Gastrocnemius medialis (tissue), 4 donors: ENCODE measurements at regions not wholly inside any gene's neighbourhood (a gene's known extent, or its start where the extent isn't known, plus 50 kb on each side); places are given as distances from the start of the nearest gene placed in this dataset.

ENCODE experiments used
- ATAC-seq, 2 donors: fragments of 150-250 bp; one replicate each; pipeline ENCODE4 v1.9.1; 2016
- DNase-seq, 2 donors: peaks; one replicate each; pipeline ENCODE4 v3.0.0-alpha.2; 2019
- H3K27ac ChIP-seq, 4 donors: fragments of 200-600 bp; sonication (generic); 1 replicate in 1 of 4; 2 replicates in 3 of 4; pipeline ENCODE4 v1.5.1; 2016 to 2018; ENCODE audit warnings: mild to moderate bottlenecking in 2 of 4, moderate library complexity in 1 of 4
- H3K27me3 ChIP-seq, 3 donors: fragments of 200-600 bp; sonication (generic) in 2 of 3; 1 replicate in 1 of 3; 2 replicates in 2 of 3; pipeline versions ENCODE4 v1.5.1 to v1.6.0; 2016 to 2019; ENCODE audit warnings: mild to moderate bottlenecking in 1 of 3, moderate library complexity in 1 of 3
- H3K36me3 ChIP-seq, 2 donors: fragments of 200-600 bp; sonication (generic) in 1 of 2; one replicate each; pipeline ENCODE4 v1.5.1; 2017 to 2018
- H3K4me1 ChIP-seq, 2 donors: fragments of 200-600 bp; sonication (generic) in 1 of 2; one replicate each; pipeline ENCODE4 v1.5.1; 2016 to 2017; ENCODE audit warnings: mild to moderate bottlenecking in 2 of 2
- H3K4me3 ChIP-seq, 4 donors: fragments of 200-600 bp; sonication (generic) in 3 of 4; 1 replicate in 1 of 4; 2 replicates in 3 of 4; pipeline ENCODE4 v1.5.1; 2016 to 2019; ENCODE audit warnings: mild to moderate bottlenecking in 2 of 4
- H3K9me3 ChIP-seq, 3 donors: fragments of 200-600 bp; sonication (generic) in 2 of 3; 1 replicate in 1 of 3; 2 replicates in 2 of 3; pipeline ENCODE4 v1.5.1; 2016 to 2019
- POLR2A ChIP-seq, 2 donors: fragments of 450-650 bp; IDR thresholded peaks; one replicate each; pipeline ENCODE4 v1.6.1; 2017; ENCODE audit warnings: antibody characterized with exemption in 2 of 2, mild to moderate bottlenecking in 2 of 2, moderate library complexity in 2 of 2
- in situ Hi-C, 4 donors: fragments of 200-750 bp; cut with MboI; loops; one replicate each; pipeline versions ENCODE4 v1.15.0 to v1.8.0; 2017; ENCODE audit warnings: low sequenced_read_pairs in 4 of 4
- intact Hi-C: fragments of 100-400 bp; cut with DNase I; formaldehyde crosslinking; loops from one replicate; pipeline ENCODE4 v1.15.1; 2023; ENCODE audit warnings: low total_unique reads
- TF ChIP-seq, protein P1 (sequence below), 5 experiments: fragments of 450-650 bp in 3 of 5; fragments of 200-600 bp in 2 of 5; sonication (generic) in 2 of 5; IDR thresholded peaks in 4 of 5; conservative IDR thresholded peaks in 1 of 5; 1 replicate in 4 of 5; 2 replicates in 1 of 5; pipeline ENCODE4 v1.5.1; 2016 to 2019; ENCODE audit warnings: antibody characterized with exemption in 5 of 5, mild to moderate bottlenecking in 3 of 5, moderate library complexity in 3 of 5

DNA sequence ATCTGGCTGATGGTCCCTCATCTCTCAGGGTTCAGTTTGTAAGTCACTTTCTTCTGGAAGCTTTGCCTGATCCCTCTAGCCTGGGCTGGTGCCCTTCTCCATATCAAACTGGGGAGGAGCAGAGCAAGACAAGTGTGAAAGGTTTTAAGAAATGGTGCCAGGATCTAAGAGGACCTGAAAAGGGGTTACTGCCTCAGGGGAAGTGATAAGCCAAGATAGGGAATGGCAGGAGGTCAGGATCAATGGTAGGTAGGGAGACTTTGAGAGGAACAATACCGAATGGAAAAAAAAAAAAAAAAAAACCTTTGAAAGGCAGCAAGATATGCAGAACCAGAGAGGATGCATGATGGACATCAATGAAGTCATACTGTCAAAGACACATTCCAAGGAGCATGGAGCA is 67.5 kb upstream of the TLR4 start:
- no peak for TF ChIP-seq POLR2A (IDR thresholded peaks at IDR 0.05)
- TF ChIP-seq, protein P1, sequence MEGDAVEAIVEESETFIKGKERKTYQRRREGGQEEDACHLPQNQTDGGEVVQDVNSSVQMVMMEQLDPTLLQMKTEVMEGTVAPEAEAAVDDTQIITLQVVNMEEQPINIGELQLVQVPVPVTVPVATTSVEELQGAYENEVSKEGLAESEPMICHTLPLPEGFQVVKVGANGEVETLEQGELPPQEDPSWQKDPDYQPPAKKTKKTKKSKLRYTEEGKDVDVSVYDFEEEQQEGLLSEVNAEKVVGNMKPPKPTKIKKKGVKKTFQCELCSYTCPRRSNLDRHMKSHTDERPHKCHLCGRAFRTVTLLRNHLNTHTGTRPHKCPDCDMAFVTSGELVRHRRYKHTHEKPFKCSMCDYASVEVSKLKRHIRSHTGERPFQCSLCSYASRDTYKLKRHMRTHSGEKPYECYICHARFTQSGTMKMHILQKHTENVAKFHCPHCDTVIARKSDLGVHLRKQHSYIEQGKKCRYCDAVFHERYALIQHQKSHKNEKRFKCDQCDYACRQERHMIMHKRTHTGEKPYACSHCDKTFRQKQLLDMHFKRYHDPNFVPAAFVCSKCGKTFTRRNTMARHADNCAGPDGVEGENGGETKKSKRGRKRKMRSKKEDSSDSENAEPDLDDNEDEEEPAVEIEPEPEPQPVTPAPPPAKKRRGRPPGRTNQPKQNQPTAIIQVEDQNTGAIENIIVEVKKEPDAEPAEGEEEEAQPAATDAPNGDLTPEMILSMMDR (IDR thresholded peaks at IDR 0.05 in 4 of 5, conservative IDR thresholded peaks at IDR 0.05 in 1 of 5), result no peak
- no peaks in the 10 kb centered on the region for H3K4me1 ChIP-seq
- ATAC-seq (no peak), DNase-seq (no peak)
- no peaks in the 10 kb centered on the region for H3K9me3 ChIP-seq
- no peak overlapping the region for H3K4me3 ChIP-seq
- intact Hi-C loops (no loop called here), in situ Hi-C loops (loop anchor here in 1 of 4 donors (25.0 kb wide), 1 partner anchor 1651 kb away; no protein-coding TSS in a partner anchor)
- H3K27me3 ChIP-seq, result peaks cover 0 to 3% (median 3%) of the 10 kb centered on the region in 3 donors
- H3K27ac ChIP-seq, result no peak overlapping the region
- H3K36me3 ChIP-seq, result no peaks in the 10 kb centered on the region

DNA sequence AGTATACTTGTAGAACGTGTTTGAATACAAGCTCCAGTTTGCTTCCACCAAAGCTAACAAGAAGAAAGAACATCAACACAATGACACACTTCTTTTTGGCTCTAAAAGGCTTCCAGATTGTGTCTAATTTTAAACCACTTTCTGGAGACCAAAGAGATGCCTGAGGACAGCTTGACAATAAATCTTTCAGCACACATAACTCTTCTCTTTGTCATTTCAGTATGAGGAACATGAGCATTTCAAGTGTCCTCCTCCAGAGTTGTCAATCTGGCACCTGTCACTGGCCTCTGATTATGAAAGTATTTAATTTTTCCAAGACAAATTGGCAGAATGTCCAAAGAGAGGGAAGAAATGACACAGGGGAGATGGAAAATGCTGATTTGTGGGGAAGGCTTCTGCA is 79.0 kb upstream of the TLR4 start:
- DNase-seq (no peak), ATAC-seq (no peak)
- Histone ChIP-seq H3K27ac (no peak overlapping the region), H3K27me3 (no peaks in the 10 kb centered on the region), H3K4me3 (no peak overlapping the region), H3K36me3 (no peaks in the 10 kb centered on the region), H3K9me3 (no peaks in the 10 kb centered on the region), H3K4me1 (no peaks in the 10 kb centered on the region)
- intact Hi-C loops (no loop called here), in situ Hi-C loops (loop anchor here in 1 of 4 donors (25.0 kb wide), 1 partner anchor 1662 kb away; no protein-coding TSS in a partner anchor)
- TF ChIP-seq, protein P1 (IDR thresholded peaks at IDR 0.05 in 4 of 5, conservative IDR thresholded peaks at IDR 0.05 in 1 of 5), result no peak
- no peak for TF ChIP-seq POLR2A (IDR thresholded peaks at IDR 0.05)

DNA sequence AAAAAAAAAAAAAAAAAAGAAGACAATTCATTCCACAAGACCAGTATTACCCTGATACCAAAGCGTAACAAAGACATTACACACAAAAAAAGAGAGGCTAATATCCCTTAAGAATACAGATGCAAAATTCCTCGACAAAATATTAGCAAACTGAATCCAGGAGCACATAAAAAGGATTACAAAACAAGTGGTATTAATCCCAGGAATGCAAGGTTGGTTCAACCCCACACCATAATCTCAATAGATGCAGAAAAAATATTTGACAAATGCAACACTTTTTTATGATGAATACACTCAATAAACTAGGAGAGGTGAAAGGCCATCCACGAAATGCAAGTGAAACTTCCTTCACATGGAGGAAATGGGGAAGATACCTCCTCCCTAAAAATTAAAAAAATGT is 80.1 kb upstream of the TLR4 start:
- Histone ChIP-seq H3K4me1 (no peaks in the 10 kb centered on the region), H3K9me3 (no peaks in the 10 kb centered on the region), H3K27ac (no peak overlapping the region), H3K27me3 (no peaks in the 10 kb centered on the region), H3K36me3 (no peaks in the 10 kb centered on the region), H3K4me3 (no peak overlapping the region)
- DNase-seq (no peak), ATAC-seq (no peak)
- intact Hi-C loops, result no loop called here
- in situ Hi-C loops, result no loop called here
- TF ChIP-seq, protein P1 (IDR thresholded peaks at IDR 0.05 in 4 of 5, conservative IDR thresholded peaks at IDR 0.05 in 1 of 5), result no peak
- no peak for TF ChIP-seq POLR2A (IDR thresholded peaks at IDR 0.05)

DNA sequence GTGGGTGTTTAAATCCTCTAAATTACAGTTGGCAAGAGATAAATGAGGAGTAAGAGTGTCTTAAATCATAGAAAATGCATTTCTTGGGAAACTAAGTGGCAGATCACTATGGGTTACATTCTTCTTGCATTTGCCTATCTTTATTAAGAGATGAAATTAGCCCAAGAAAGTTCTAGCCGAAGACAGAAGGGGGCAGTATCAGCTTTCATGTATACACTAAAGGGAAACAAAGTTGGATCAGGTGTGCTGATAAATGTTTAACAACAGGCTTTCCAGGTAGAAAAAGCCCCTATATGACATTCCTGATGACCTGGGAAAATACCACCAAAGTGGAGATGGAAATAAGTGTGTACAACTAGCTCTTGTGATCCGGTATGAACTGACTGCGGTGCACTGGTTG is 81.9 kb upstream of the TLR4 start:
- Histone ChIP-seq H3K27ac (no peak overlapping the region), H3K27me3 (no peaks in the 10 kb centered on the region), H3K4me1 (no peaks in the 10 kb centered on the region), H3K36me3 (no peaks in the 10 kb centered on the region), H3K9me3 (no peaks in the 10 kb centered on the region), H3K4me3 (no peak overlapping the region)
- ATAC-seq (no peak), DNase-seq (no peak)
- TF ChIP-seq POLR2A (IDR thresholded peaks at IDR 0.05), result no peak
- TF ChIP-seq, protein P1 (IDR thresholded peaks at IDR 0.05 in 4 of 5, conservative IDR thresholded peaks at IDR 0.05 in 1 of 5), result no peak
- intact Hi-C loops, result no loop called here
- in situ Hi-C loops, result no loop called here

DNA sequence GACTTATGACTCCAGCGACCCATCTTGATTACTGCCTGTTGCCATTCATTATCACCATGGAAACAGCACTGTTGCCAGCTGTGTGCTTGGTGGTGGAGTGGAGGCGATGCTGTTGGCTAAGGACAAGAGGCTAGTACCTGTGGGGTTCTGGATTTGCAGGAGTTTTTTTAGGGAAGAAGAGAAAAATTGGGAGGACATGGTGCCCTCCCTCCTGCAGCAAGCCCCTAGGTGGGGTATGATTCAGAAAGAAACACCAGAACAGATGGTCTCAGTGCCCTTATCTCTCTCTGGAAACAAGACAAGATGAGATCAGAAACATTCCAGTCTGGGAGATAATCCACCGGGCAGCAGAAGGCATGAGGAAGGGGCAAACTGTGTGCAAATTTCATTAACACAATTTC is 87.8 kb upstream of the TLR4 start:
- Histone ChIP-seq H3K4me1 (no peaks in the 10 kb centered on the region), H3K36me3 (no peaks in the 10 kb centered on the region), H3K27ac (no peak overlapping the region), H3K4me3 (no peak overlapping the region), H3K9me3 (no peaks in the 10 kb centered on the region), H3K27me3 (no peaks in the 10 kb centered on the region)
- DNase-seq (no peak), ATAC-seq (no peak)
- in situ Hi-C loops, result no loop called here
- intact Hi-C loops, result no loop called here
- TF ChIP-seq, protein P1 (IDR thresholded peaks at IDR 0.05 in 4 of 5, conservative IDR thresholded peaks at IDR 0.05 in 1 of 5), result no peak
- TF ChIP-seq POLR2A (IDR thresholded peaks at IDR 0.05), result no peak
